ENCODE measurements at regions not wholly inside any gene's neighbourhood (a gene's known extent, or its start where the extent isn't known, plus 50 kb on each side); places are given as distances from the start of the nearest gene placed in this dataset.

DNA sequence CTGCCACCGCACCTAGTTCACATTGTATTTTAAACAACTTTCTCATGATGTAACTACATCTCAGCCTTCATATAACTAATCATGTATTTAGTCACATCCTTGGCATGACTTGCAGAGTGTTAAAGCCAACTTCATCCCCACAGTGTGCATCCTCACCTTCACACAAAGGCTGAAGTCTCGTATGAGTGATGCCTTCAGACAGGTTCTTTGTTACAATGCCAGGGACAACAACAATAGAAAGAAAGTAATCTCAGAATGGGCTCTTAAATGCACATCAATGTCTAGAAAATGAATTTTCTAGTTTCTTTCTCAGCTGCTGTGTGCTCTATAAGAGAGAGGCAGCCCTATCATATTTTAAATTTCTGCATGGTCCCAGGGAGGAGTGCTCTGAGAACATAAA, 221.3 kb downstream of the DIO2 start:
- H3K27ac Mint-ChIP-seq: no peak overlapping the region
- H3K4me1 Mint-ChIP-seq: no peaks in the 10 kb centered on the region
- POLR2A ChIA-PET: no interaction called here
- H3K4me3 Mint-ChIP-seq: no peak overlapping the region
- H3K36me3 Mint-ChIP-seq: no peaks in the 10 kb centered on the region
- DNase-seq (no peak), ATAC-seq (no peak)
- H3K9me3 Mint-ChIP-seq: peaks cover 0 to 21% (median 3%) of the 10 kb centered on the region in 9 donors
- H3K27me3 Mint-ChIP-seq: no peaks in the 10 kb centered on the region

- DNase-seq (no peak), ATAC-seq (no peak)
- no peaks in the 10 kb centered on the region for H3K36me3 Mint-ChIP-seq
- peaks cover 0 to 11% (median 4%) of the 10 kb centered on the region in 9 donors for H3K9me3 Mint-ChIP-seq
- no peak overlapping the region for H3K27ac Mint-ChIP-seq
- POLR2A ChIA-PET: no interaction called here
- H3K4me3 Mint-ChIP-seq: no peak overlapping the region
- no peaks in the 10 kb centered on the region for H3K27me3 Mint-ChIP-seq
- no peaks in the 10 kb centered on the region for H3K4me1 Mint-ChIP-seq
Measured at GRCh38 chr14:79986251-79986650, 225.1 kb downstream of the DIO2 start.

GRCh38 chr14:79972230-79972629, 239.1 kb downstream of the DIO2 start:
- H3K27ac Mint-ChIP-seq: no peak overlapping the region
- DNase-seq (no peak), ATAC-seq (no peak)
- H3K4me1 Mint-ChIP-seq: no peaks in the 10 kb centered on the region
- H3K4me3 Mint-ChIP-seq: no peak overlapping the region
- no peaks in the 10 kb centered on the region for H3K36me3 Mint-ChIP-seq
- H3K27me3 Mint-ChIP-seq: no peaks in the 10 kb centered on the region
- peaks cover 0 to 32% (median 2%) of the 10 kb centered on the region in 9 donors for H3K9me3 Mint-ChIP-seq
- POLR2A ChIA-PET: no interaction called here

- H3K36me3 Mint-ChIP-seq: no peaks in the 10 kb centered on the region
Measured at GRCh38 chr14:79971330-79971729, 240.0 kb downstream of the DIO2 start.

GRCh38 chr14:79967453-79967852, 243.9 kb downstream of the DIO2 start:
- Mint-ChIP-seq H3K27me3 (no peaks in the 10 kb centered on the region), H3K4me3 (no peak overlapping the region), H3K36me3 (no peaks in the 10 kb centered on the region), H3K27ac (no peak overlapping the region), H3K4me1 (no peaks in the 10 kb centered on the region), H3K9me3 (peaks cover 0 to 37% (median 8%) of the 10 kb centered on the region in 9 donors)
- POLR2A ChIA-PET: no interaction called here
- no peak for DNase-seq
- ATAC-seq: no peak

More at GRCh38 chr14:79971330-79971729, 240.0 kb downstream of the DIO2 start:
- DNase-seq: no peak
- Mint-ChIP-seq H3K27me3 (no peaks in the 10 kb centered on the region), H3K27ac (no peak overlapping the region), H3K4me1 (no peaks in the 10 kb centered on the region), H3K4me3 (no peak overlapping the region), H3K9me3 (peaks cover 0 to 23% (median 3%) of the 10 kb centered on the region in 9 donors)
- no peak for ATAC-seq
- POLR2A ChIA-PET: no interaction called here

- no peak overlapping the region for H3K27ac Mint-ChIP-seq
- ATAC-seq: no peak
- H3K4me1 Mint-ChIP-seq: no peaks in the 10 kb centered on the region
- POLR2A ChIA-PET: no interaction called here
- peaks cover 0 to 37% (median 8%) of the 10 kb centered on the region in 9 donors for H3K9me3 Mint-ChIP-seq
- no peak for DNase-seq
- H3K27me3 Mint-ChIP-seq: no peaks in the 10 kb centered on the region
- H3K36me3 Mint-ChIP-seq: no peaks in the 10 kb centered on the region
- no peak overlapping the region for H3K4me3 Mint-ChIP-seq
Measured at GRCh38 chr14:79967001-79967400, 244.3 kb downstream of the DIO2 start.

DNA sequence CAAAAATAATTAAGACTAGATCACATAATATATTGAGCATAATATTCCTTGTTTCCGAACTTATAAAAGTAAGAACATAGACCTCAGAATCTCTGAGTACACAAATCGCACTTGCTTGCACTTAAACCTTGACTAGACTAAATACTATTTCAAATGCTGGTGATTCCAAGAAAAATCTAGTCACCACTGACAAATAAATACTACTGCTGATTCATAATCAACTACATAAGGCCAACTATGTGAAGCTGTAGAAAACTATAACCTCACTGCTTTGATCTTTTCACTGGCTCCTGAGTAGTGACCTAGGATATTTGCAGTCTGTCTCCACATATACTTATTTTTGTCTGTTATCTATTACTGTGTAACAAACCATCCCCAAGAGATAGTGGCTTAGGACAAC, 245.4 kb downstream of the DIO2 start:
- ATAC-seq: no peak
- Mint-ChIP-seq H3K4me1 (no peaks in the 10 kb centered on the region), H3K9me3 (peaks cover 0 to 34% (median 7%) of the 10 kb centered on the region in 9 donors), H3K36me3 (no peaks in the 10 kb centered on the region), H3K27ac (no peak overlapping the region), H3K27me3 (no peaks in the 10 kb centered on the region), H3K4me3 (no peak overlapping the region)
- no peak for DNase-seq
- POLR2A ChIA-PET: no interaction called here

- H3K9me3 Mint-ChIP-seq: peaks cover 5 to 34% (median 12%) of the 10 kb centered on the region in 9 donors
- no peak overlapping the region for H3K4me3 Mint-ChIP-seq
- POLR2A ChIA-PET: no interaction called here
- H3K36me3 Mint-ChIP-seq: peaks cover 0 to 7% (median 0%) of the 10 kb centered on the region in 3 donors
- no peak for DNase-seq
- ATAC-seq: no peak
- no peaks in the 10 kb centered on the region for H3K27me3 Mint-ChIP-seq
- no peaks in the 10 kb centered on the region for H3K4me1 Mint-ChIP-seq
- no peak overlapping the region for H3K27ac Mint-ChIP-seq
Measured at GRCh38 chr14:79961197-79961596, 250.1 kb downstream of the DIO2 start.

GRCh38 chr14:79960288-79960687, 251.0 kb downstream of the DIO2 start:
- no peak overlapping the region for H3K4me3 Mint-ChIP-seq
- no peak overlapping the region for H3K27ac Mint-ChIP-seq
- DNase-seq: peak in 1 of 10 donors; percentile 4
- POLR2A ChIA-PET: no interaction called here
- no peak for ATAC-seq
- peaks cover 0 to 13% (median 0%) of the 10 kb centered on the region in 3 donors for H3K36me3 Mint-ChIP-seq
- H3K27me3 Mint-ChIP-seq: no peaks in the 10 kb centered on the region
- peaks cover 7 to 43% (median 13%) of the 10 kb centered on the region in 9 donors for H3K9me3 Mint-ChIP-seq
- no peaks in the 10 kb centered on the region for H3K4me1 Mint-ChIP-seq

DNA sequence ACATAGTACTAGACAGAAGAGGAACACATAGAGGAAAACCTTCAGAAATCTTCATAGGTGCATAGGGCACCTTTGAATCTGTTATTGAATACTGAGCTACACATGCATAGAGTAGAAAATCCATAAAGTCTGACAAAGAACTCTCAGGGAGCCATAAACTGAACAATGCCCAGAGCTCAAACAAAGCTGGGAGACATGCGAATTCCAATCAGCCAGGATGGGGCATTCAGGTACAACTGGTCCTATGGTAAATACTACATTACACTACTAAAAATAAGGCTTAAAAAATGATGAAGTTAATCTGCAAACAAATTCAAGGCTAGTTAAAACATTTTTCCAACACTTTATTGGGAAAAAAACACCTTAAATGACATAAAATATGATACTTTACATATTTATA, 259.7 kb downstream of the DIO2 start:
- Mint-ChIP-seq H3K4me3 (no peak overlapping the region), H3K27me3 (peaks cover 0 to 9% (median 0%) of the 10 kb centered on the region in 5 donors), H3K27ac (no peak overlapping the region), H3K4me1 (no peaks in the 10 kb centered on the region), H3K36me3 (peaks cover 0 to 28% (median 0%) of the 10 kb centered on the region in 3 donors), H3K9me3 (peaks cover 12 to 70% (median 25%) of the 10 kb centered on the region in 9 donors)
- DNase-seq (no peak), ATAC-seq (no peak)
- POLR2A ChIA-PET: no interaction called here

DNA sequence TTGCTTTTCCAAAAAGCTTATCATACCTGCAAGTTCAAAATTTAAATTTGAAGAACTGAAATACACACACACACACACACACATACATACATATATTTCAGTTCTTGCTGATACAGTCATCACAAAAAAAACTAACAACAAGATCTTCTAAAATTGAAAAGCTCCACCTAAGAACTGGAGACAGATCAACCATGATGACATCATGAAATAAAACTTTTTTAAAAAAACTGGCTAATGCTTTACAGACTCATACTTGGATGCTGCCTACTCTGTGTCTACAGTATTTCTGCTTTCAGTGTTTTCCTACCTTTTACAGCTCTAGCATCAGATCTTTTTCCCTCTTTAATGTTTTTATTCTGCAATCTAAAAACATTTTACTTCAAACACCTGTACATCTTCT, 261.4 kb downstream of the DIO2 start:
- H3K27ac Mint-ChIP-seq: no peak overlapping the region
- H3K27me3 Mint-ChIP-seq: peaks cover 0 to 9% (median 0%) of the 10 kb centered on the region in 5 donors
- no peaks in the 10 kb centered on the region for H3K4me1 Mint-ChIP-seq
- H3K4me3 Mint-ChIP-seq: no peak overlapping the region
- ATAC-seq (no peak), DNase-seq (no peak)
- POLR2A ChIA-PET: no interaction called here
- peaks cover 0 to 15% (median 0%) of the 10 kb centered on the region in 3 donors for H3K36me3 Mint-ChIP-seq
- H3K9me3 Mint-ChIP-seq: peaks cover 5 to 53% (median 20%) of the 10 kb centered on the region in 9 donors

GRCh38 chr14:79947440-79948054, 263.8 kb downstream of the DIO2 start:
- no peaks in the 10 kb centered on the region for H3K4me1 Mint-ChIP-seq
- DNase-seq: peak in 1 of 10 donors; percentile 3
- peaks cover 0 to 9% (median 0%) of the 10 kb centered on the region in 5 donors for H3K27me3 Mint-ChIP-seq
- peaks cover 0 to 4% (median 0%) of the 10 kb centered on the region in 3 donors for H3K36me3 Mint-ChIP-seq
- no peak for ATAC-seq
- POLR2A ChIA-PET: no interaction called here
- no peak overlapping the region for H3K27ac Mint-ChIP-seq
- peaks cover 0 to 40% (median 7%) of the 10 kb centered on the region in 9 donors for H3K9me3 Mint-ChIP-seq
- H3K4me3 Mint-ChIP-seq: no peak overlapping the region

- peaks cover 0 to 7% (median 0%) of the 10 kb centered on the region in 5 donors for H3K27me3 Mint-ChIP-seq
- no peaks in the 10 kb centered on the region for H3K36me3 Mint-ChIP-seq
- no peaks in the 10 kb centered on the region for H3K4me1 Mint-ChIP-seq
- H3K4me3 Mint-ChIP-seq: no peak overlapping the region
- peaks cover 0 to 26% (median 2%) of the 10 kb centered on the region in 9 donors for H3K9me3 Mint-ChIP-seq
- H3K27ac Mint-ChIP-seq: no peak overlapping the region
- ATAC-seq: no peak
- DNase-seq: no peak
- POLR2A ChIA-PET: no interaction called here
Measured at GRCh38 chr14:79939235-79939634, 272.1 kb downstream of the DIO2 start.

DNA sequence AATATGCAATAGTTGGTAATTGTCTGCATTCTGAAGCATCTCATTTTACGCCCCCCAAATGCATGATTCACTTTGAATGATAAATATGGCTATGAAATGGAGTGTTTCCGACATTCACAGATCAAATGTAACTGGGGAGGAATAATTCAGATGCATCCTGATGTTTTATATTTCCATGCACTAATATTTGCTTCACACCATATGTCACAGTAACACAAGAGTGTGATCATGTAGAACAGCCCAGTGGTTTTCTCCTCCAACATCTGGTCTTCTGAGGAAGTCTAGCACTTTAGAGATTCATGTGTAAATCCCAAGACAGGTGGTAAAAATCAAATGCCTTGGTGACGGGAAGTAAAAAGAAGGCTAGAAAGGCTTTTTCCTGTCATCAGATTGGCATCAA, 273.1 kb downstream of the DIO2 start:
- H3K27me3 Mint-ChIP-seq: peaks cover 0 to 7% (median 0%) of the 10 kb centered on the region in 5 donors
- H3K4me3 Mint-ChIP-seq: no peak overlapping the region
- H3K9me3 Mint-ChIP-seq: peaks cover 0 to 19% (median 0%) of the 10 kb centered on the region in 9 donors
- POLR2A ChIA-PET: no interaction called here
- ATAC-seq (no peak), DNase-seq (no peak)
- H3K27ac Mint-ChIP-seq: no peak overlapping the region
- no peaks in the 10 kb centered on the region for H3K4me1 Mint-ChIP-seq
- H3K36me3 Mint-ChIP-seq: no peaks in the 10 kb centered on the region
